BE2C (cell line): ENCODE measurements at regions not wholly inside any gene's neighbourhood (a gene's known extent, or its start where the extent isn't known, plus 50 kb on each side); places are given as distances from the start of the nearest gene placed in this dataset.

Experiments
- DNase-seq: peaks from one replicate; pipeline ENCODE4 v3.0.0-alpha.2; 2020
- H3K27me3 ChIP-seq: fragments of 250-450 bp; sonication (Bioruptor Pico); 2 replicates; pipeline ENCODE4 v1.5.1; 2020; ENCODE audit warnings: mild to moderate bottlenecking
- H3K36me3 ChIP-seq: fragments of 250-450 bp; sonication (Bioruptor Pico); 2 replicates; pipeline ENCODE4 v1.5.1; 2020; ENCODE audit warnings: mild to moderate bottlenecking
- H3K4me1 ChIP-seq: fragments of 250-450 bp; sonication (Bioruptor Pico); 2 replicates; pipeline ENCODE4 v1.5.1; 2020
- H3K4me3 ChIP-seq: 2 replicates; pipeline ENCODE4 v1.5.1; 2011; ENCODE audit warnings: low read depth, low read length
- H3K9me3 ChIP-seq: fragments of 250-450 bp; sonication (Bioruptor Pico); 2 replicates; pipeline ENCODE4 v1.5.1; 2020
- CTCF ChIP-seq: IDR thresholded peaks from 2 replicates; pipeline ENCODE4 v1.5.1; 2012; ENCODE audit warnings: mild to moderate bottlenecking, low read depth, low read length

GRCh38 chr11:82270870-82271269, 462.8 kb downstream of the FAM181B start:
- Histone ChIP-seq H3K4me1 (no peaks in the 10 kb centered on the region), H3K4me3 (no peak overlapping the region), H3K9me3 (no peaks in the 10 kb centered on the region), H3K27me3 (no peaks in the 10 kb centered on the region), H3K36me3 (no peaks in the 10 kb centered on the region)
- TF ChIP-seq CTCF = no peak
- DNase-seq = no peak

GRCh38 chr11:82268627-82269026, 465.0 kb downstream of the FAM181B start:
- no peaks in the 10 kb centered on the region for H3K36me3 ChIP-seq
- H3K4me1 ChIP-seq = no peaks in the 10 kb centered on the region
- H3K4me3 ChIP-seq = no peak overlapping the region
- no peaks in the 10 kb centered on the region for H3K9me3 ChIP-seq
- no peak for TF ChIP-seq CTCF
- no peaks in the 10 kb centered on the region for H3K27me3 ChIP-seq
- DNase-seq = no peak

GRCh38 chr11:82267186-82267585, 466.5 kb downstream of the FAM181B start:
- no peak for TF ChIP-seq CTCF
- no peak overlapping the region for H3K4me3 ChIP-seq
- H3K4me1 ChIP-seq = no peaks in the 10 kb centered on the region
- no peaks in the 10 kb centered on the region for H3K36me3 ChIP-seq
- DNase-seq = no peak
- no peaks in the 10 kb centered on the region for H3K27me3 ChIP-seq
- H3K9me3 ChIP-seq = no peaks in the 10 kb centered on the region

- Histone ChIP-seq H3K4me1 (no peaks in the 10 kb centered on the region), H3K9me3 (no peaks in the 10 kb centered on the region), H3K4me3 (no peak overlapping the region), H3K27me3 (no peaks in the 10 kb centered on the region), H3K36me3 (no peaks in the 10 kb centered on the region)
- TF ChIP-seq CTCF = no peak
- no peak for DNase-seq
Observed at GRCh38 chr11:82261367-82261766, 472.3 kb downstream of the FAM181B start.

GRCh38 chr11:82250047-82250446, 483.6 kb downstream of the FAM181B start:
- Histone ChIP-seq H3K27me3 (no peaks in the 10 kb centered on the region), H3K36me3 (no peaks in the 10 kb centered on the region), H3K9me3 (no peaks in the 10 kb centered on the region), H3K4me1 (no peaks in the 10 kb centered on the region), H3K4me3 (no peak overlapping the region)
- no peak for DNase-seq
- TF ChIP-seq CTCF = no peak

GRCh38 chr11:82246926-82247325, 486.7 kb downstream of the FAM181B start:
- DNase-seq = no peak
- no peak for TF ChIP-seq CTCF
- Histone ChIP-seq H3K36me3 (no peaks in the 10 kb centered on the region), H3K27me3 (no peaks in the 10 kb centered on the region), H3K4me3 (no peak overlapping the region), H3K9me3 (no peaks in the 10 kb centered on the region), H3K4me1 (no peaks in the 10 kb centered on the region)
